ENCODE measurements at regions not wholly inside any gene's neighbourhood (a gene's known extent, or its start where the extent isn't known, plus 50 kb on each side); places are given as distances from the start of the nearest gene placed in this dataset.

DNA sequence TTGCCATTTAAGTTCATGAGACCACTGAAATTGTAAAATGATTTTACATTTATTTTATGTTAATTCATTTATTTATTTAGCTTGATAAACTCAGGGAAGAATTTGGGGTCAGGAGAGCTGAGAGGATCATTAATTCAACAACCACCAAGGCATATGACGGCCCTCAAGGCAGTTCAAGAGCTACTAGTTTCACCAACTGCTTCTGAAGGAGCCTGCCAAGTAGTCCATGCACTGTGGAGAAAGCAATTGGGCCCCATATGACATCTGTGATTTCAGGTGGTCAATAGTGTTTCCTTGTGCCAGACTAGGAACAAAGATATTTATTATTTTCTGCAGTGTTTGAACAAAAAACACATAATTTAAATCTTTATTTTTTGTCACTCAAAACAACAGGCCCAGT lies 236.4 kb downstream of the CASP12 start:
- TF ChIP-seq, protein P1, sequence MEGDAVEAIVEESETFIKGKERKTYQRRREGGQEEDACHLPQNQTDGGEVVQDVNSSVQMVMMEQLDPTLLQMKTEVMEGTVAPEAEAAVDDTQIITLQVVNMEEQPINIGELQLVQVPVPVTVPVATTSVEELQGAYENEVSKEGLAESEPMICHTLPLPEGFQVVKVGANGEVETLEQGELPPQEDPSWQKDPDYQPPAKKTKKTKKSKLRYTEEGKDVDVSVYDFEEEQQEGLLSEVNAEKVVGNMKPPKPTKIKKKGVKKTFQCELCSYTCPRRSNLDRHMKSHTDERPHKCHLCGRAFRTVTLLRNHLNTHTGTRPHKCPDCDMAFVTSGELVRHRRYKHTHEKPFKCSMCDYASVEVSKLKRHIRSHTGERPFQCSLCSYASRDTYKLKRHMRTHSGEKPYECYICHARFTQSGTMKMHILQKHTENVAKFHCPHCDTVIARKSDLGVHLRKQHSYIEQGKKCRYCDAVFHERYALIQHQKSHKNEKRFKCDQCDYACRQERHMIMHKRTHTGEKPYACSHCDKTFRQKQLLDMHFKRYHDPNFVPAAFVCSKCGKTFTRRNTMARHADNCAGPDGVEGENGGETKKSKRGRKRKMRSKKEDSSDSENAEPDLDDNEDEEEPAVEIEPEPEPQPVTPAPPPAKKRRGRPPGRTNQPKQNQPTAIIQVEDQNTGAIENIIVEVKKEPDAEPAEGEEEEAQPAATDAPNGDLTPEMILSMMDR (conservative IDR thresholded peaks at IDR 0.05; ENCODE audit: low read length), result no peak
- no peak for DNase-seq (ENCODE audit: low read depth)

DNA sequence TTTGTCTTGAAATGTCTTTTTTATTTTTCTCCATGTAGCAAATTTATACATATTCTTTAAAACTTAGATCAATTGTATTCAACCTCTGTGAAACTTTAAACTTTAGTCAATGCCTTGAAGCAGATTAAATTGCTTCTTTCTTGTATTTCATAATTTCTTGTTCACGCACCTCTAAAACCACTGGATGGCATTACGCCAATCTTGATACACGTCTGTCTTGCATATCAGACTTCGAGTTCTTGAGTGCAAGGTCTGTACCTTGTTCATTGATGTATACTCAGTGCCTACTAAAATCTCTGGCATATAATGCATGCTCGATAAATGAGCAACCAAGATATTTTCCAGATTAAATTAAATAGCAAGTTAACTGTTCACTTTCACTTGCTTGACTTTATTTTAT lies 236.8 kb downstream of the CASP12 start:
- H3K4me3 ChIP-seq (ENCODE audit: low read length), result no peak overlapping the region
- no peak for DNase-seq (ENCODE audit: low read depth)
- TF ChIP-seq, protein P1 (conservative IDR thresholded peaks at IDR 0.05; ENCODE audit: low read length), result no peak

More for the DNA sequence above, 236.4 kb downstream of the CASP12 start:
- H3K4me3 ChIP-seq (ENCODE audit: low read length), result no peak overlapping the region

DNA sequence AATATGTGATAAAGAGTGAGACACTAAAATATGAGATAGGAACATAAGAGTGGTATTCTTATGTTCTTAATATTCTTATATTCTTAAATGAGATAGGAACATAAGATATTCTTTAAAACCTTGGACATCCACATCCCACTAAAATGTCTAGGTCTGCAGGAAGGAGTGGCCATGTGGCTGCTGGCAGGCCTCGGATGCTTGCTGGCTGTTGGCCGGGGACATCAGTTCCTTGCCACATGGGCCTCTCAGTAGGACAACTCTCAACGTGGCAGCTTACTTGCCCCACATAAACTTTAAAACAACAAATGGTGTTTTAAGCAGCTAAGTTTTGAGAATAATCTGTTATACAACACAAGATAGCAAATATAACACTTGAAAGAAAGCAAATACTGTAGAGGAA lies 240.1 kb downstream of the CASP12 start:
- no peak for DNase-seq (ENCODE audit: low read depth)
- TF ChIP-seq, protein P1 (conservative IDR thresholded peaks at IDR 0.05; ENCODE audit: low read length), result no peak
- no peak overlapping the region for H3K4me3 ChIP-seq (ENCODE audit: low read length)

DNA sequence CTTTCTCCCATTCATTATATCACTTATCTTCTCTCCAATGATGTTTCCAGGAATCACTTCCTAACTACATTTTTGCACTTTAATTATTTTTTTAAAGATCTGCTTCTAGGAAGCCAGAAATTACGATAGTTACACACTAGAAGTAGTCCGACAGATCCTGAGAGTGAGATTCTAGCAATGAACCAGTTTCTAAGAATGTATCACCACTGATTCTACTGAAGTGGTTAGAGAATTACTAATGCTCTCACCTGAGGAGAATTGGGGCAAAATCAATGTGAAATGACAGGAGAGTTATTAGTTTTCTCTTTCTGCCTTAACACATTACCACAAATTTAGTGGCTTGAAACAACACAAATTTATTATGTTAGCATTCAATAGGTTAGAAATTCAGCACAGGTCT lies 241.2 kb downstream of the CASP12 start:
- DNase-seq (ENCODE audit: low read depth), result no peak
- H3K4me3 ChIP-seq (ENCODE audit: low read length), result no peak overlapping the region
- TF ChIP-seq, protein P1 (conservative IDR thresholded peaks at IDR 0.05; ENCODE audit: low read length), result no peak

DNA sequence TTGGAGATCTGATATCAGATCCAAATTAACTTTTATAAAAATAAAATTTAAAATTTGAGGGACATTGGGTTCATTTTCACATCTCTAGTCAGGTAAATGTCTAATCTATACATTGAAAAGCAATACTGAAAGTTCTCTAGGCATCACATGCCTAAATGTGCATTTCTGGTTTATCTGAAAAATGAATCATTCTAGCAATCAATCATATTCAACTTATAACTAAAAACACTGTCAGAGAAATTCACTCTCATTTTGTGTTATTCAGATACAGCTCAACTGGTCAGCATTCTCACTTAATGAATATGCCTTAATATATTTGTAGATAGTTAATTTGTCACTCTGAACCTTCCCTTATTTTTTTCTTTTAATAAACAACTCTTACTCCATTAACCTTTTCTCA lies 243.2 kb downstream of the CASP12 start:
- H3K4me3 ChIP-seq (ENCODE audit: low read length), result no peak overlapping the region
- no peak for DNase-seq (ENCODE audit: low read depth)
- TF ChIP-seq, protein P1 (conservative IDR thresholded peaks at IDR 0.05; ENCODE audit: low read length), result no peak

DNA sequence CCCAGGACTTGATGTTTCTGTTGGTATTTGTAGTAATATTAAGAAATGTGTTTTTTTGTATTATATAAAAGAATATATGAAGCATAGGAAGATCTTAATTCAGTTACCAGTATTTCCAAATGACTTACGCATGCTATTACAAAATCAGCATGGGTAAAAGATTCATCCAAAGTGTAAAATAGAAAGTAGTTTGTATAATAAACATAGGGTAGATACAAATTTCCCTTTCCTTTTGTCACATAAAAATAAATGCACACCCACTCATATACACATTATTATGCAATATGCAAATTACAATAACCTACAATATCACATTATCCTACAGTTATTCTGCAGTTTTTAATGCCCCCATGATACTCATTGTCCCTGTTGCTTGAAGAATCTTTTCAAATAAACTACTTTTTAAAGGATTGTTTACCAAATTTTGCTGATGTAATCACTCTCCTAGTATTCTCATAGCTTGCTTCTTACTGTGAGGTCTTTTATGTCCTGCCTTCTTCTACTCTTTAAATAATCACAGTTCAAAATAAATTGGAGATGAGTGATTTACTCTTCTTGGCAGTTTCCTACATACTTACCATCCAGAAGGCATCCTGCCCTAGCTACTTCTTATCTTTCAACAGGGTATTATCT lies 244.0 kb downstream of the CASP12 start:
- DNase-seq (ENCODE audit: low read depth), result no peak
- no peak overlapping the region for H3K4me3 ChIP-seq (ENCODE audit: low read length)
- TF ChIP-seq, protein P1 (conservative IDR thresholded peaks at IDR 0.05; ENCODE audit: low read length), result no peak

DNA sequence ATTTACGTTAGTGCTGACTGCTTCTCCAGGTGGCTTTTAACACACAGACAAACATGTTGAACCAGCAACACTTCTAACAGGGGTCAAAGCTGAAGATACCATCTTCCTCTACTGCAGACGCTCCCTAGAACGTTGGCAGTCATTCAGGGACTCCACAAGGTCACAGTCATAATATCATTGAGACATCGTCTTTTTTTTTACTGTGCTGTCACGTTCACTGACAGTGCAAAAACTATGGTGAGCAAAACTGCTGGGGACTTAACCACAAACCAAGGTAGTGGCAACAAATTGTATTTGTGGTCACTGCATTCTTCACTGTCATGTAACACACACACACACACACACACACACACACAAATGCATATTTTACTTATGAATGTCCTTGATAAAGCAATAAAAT lies 244.9 kb downstream of the CASP12 start:
- no peak overlapping the region for H3K4me3 ChIP-seq (ENCODE audit: low read length)
- DNase-seq (ENCODE audit: low read depth), result peak; percentile 14
- TF ChIP-seq, protein P1 (conservative IDR thresholded peaks at IDR 0.05; ENCODE audit: low read length), result no peak

Measured in AG10803 (cell line).